Upper lobe of right lung (tissue), 1 donor: ENCODE measurements at regions not wholly inside any gene's neighbourhood (a gene's known extent, or its start where the extent isn't known, plus 50 kb on each side); places are given as distances from the start of the nearest gene placed in this dataset.

Experiments used
- ATAC-seq: fragments of 200-7000 bp; cut with Tn5 transposase; one replicate; pipeline ENCODE4 v1.9.1; 2020; ENCODE audit warnings: mild to moderate bottlenecking, moderate library complexity
- DNase-seq: peaks from one replicate; pipeline ENCODE4 v3.0.0-alpha.2; 2020
- H3K27ac ChIP-seq: fragments of 200-600 bp; one replicate; pipeline ENCODE4 v1.8.0; 2022
- H3K27me3 ChIP-seq: fragments of 200-600 bp; one replicate; pipeline ENCODE4 v1.8.0; 2022; ENCODE audit warnings: mild to moderate bottlenecking
- H3K36me3 ChIP-seq: fragments of 200-600 bp; one replicate; pipeline ENCODE4 v1.8.0; 2022
- H3K4me1 ChIP-seq: fragments of 200-600 bp; one replicate; pipeline ENCODE4 v1.8.0; 2022
- H3K4me3 ChIP-seq: fragments of 200-600 bp; one replicate; pipeline ENCODE4 v1.8.0; 2022; ENCODE audit warnings: mild to moderate bottlenecking
- H3K9me3 ChIP-seq: fragments of 200-600 bp; one replicate; pipeline ENCODE4 v1.8.0; 2022
- CTCF ChIP-seq: fragments of 200-600 bp; IDR thresholded peaks from one replicate; pipeline ENCODE4 v1.8.0; 2022; ENCODE audit warnings: antibody characterized with exemption
- intact Hi-C: fragments of 100-400 bp; cut with DNase I; formaldehyde crosslinking; loops from one replicate; pipeline ENCODE4 v1.11.0; 2022
- donor health status: DM: no; HTN: yes; CAD: no; lungs with severe emphysema.

- Histone ChIP-seq H3K4me3 (no peak overlapping the region), H3K36me3 (no peaks in the 10 kb centered on the region), H3K27me3 (no peaks in the 10 kb centered on the region), H3K9me3 (no peaks in the 10 kb centered on the region), H3K27ac (no peak overlapping the region), H3K4me1 (no peaks in the 10 kb centered on the region)
- no peak for ATAC-seq
- TF ChIP-seq CTCF: peak; percentile 31
- intact Hi-C loops: no loop called here
- no peak for DNase-seq
Observed at GRCh38 chr4:130808492-130808891, 1712.5 kb downstream of the C4orf33 start.

- no peak for ATAC-seq
- intact Hi-C loops: no loop called here
- no peak for TF ChIP-seq CTCF
Observed at GRCh38 chr4:130812117-130812765, 1716.3 kb downstream of the C4orf33 start.

GRCh38 chr4:130814896-130815295 lies 1718.9 kb downstream of the C4orf33 start:
- TF ChIP-seq CTCF: no peak
- H3K27me3 ChIP-seq: no peaks in the 10 kb centered on the region
- no peak overlapping the region for H3K27ac ChIP-seq

More at GRCh38 chr4:130812117-130812765, 1716.3 kb downstream of the C4orf33 start:
- no peak for DNase-seq
- no peak overlapping the region for H3K4me3 ChIP-seq
- H3K27ac ChIP-seq: no peak overlapping the region
- H3K36me3 ChIP-seq: no peaks in the 10 kb centered on the region
- H3K27me3 ChIP-seq: no peaks in the 10 kb centered on the region
- no peaks in the 10 kb centered on the region for H3K9me3 ChIP-seq
- no peaks in the 10 kb centered on the region for H3K4me1 ChIP-seq

GRCh38 chr4:130820448-130820847 lies 1724.5 kb downstream of the C4orf33 start:
- no peaks in the 10 kb centered on the region for H3K9me3 ChIP-seq
- H3K27me3 ChIP-seq: no peaks in the 10 kb centered on the region
- H3K4me3 ChIP-seq: no peak overlapping the region
- no peak for TF ChIP-seq CTCF
- H3K36me3 ChIP-seq: no peaks in the 10 kb centered on the region
- intact Hi-C loops: no loop called here
- DNase-seq (no peak), ATAC-seq (no peak)
- H3K4me1 ChIP-seq: no peaks in the 10 kb centered on the region
- H3K27ac ChIP-seq: no peak overlapping the region

More at GRCh38 chr4:130814896-130815295, 1718.9 kb downstream of the C4orf33 start:
- Histone ChIP-seq H3K9me3 (no peaks in the 10 kb centered on the region), H3K36me3 (no peaks in the 10 kb centered on the region), H3K4me3 (no peak overlapping the region), H3K4me1 (no peaks in the 10 kb centered on the region)
- intact Hi-C loops: no loop called here
- DNase-seq (no peak), ATAC-seq (no peak)

GRCh38 chr4:130825284-130825683 lies 1729.3 kb downstream of the C4orf33 start:
- Histone ChIP-seq H3K36me3 (no peaks in the 10 kb centered on the region), H3K4me1 (no peaks in the 10 kb centered on the region), H3K27ac (no peak overlapping the region), H3K27me3 (no peaks in the 10 kb centered on the region), H3K9me3 (no peaks in the 10 kb centered on the region), H3K4me3 (no peak overlapping the region)
- DNase-seq: no peak
- no peak for TF ChIP-seq CTCF
- ATAC-seq: no peak
- intact Hi-C loops: no loop called here
